IPS-20b (cell line): ENCODE measurements at regions not wholly inside any gene's neighbourhood (a gene's known extent, or its start where the extent isn't known, plus 50 kb on each side); places are given as distances from the start of the nearest gene placed in this dataset.
"Not testable (repeated sequence)": the region's sequence is repeated elsewhere in the genome, so short reads cannot be mapped to it uniquely, and the experiment has no call there.

ENCODE experiments used
- H3K27ac ChIP-seq: one replicate; pipeline ENCODE4 v1.5.1; 2013; ENCODE audit warnings: low read length
- H3K27me3 ChIP-seq: 2 replicates; pipeline ENCODE4 v1.6.1; 2013; ENCODE audit warnings: mild to moderate bottlenecking, low read length, inconsistent platforms; ENCODE audit not compliant: insufficient read depth
- H3K36me3 ChIP-seq: 2 replicates; pipeline ENCODE4 v1.6.1; 2013; ENCODE audit warnings: low read depth, mild to moderate bottlenecking, inconsistent platforms, low read length, moderate library complexity; ENCODE audit not compliant: insufficient read depth
- H3K4me1 ChIP-seq: 2 replicates; pipeline ENCODE4 v1.6.1; 2013; ENCODE audit warnings: mild to moderate bottlenecking, control low read depth, inconsistent platforms, low read length, moderate library complexity; ENCODE audit not compliant: insufficient read depth
- H3K4me3 ChIP-seq: 2 replicates; pipeline ENCODE4 v1.5.1; 2013; ENCODE audit warnings: mild to moderate bottlenecking, low read length, inconsistent platforms
- H3K9ac ChIP-seq: 2 replicates; pipeline ENCODE4 v1.6.1; 2013; ENCODE audit warnings: low read depth, mild to moderate bottlenecking, inconsistent platforms, low read length, moderate library complexity
- H3K9me3 ChIP-seq: 2 replicates; pipeline ENCODE4 v1.6.1; 2013; ENCODE audit warnings: mild to moderate bottlenecking, low read depth, low read length, inconsistent platforms; ENCODE audit not compliant: insufficient read depth

DNA sequence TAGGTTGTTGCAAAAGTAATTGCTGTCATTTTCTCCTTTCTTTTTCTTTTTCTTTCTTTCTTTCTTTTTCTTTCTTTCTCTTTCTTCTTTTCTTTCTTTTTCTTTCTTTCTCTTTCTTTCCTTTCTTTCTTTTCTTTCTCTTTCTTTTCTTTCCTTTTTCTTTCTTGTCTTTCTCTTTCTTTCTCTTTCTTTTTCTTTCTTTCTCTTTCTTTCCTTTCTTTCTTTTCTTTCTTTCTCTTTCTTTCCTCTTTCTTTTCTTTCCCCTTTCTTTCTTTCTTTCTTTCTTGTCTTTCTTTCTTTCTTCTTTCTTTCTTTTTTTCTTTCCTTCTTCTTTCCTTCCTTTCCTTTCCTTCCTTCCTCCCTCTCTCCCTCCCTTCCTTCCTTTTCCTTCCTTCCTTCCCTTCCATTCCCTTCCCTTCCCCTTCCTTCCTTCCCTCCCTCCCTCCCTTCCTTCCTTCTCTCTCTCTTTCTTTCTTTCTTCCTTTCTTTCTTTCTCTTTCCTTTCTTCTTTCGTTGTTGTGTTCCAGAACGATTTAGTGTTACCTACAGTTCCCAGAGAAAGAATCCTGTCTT, 178.9 kb downstream of the RPIA start:
- H3K27me3 ChIP-seq, result no peaks in the 10 kb centered on the region
- no peaks in the 10 kb centered on the region for H3K9me3 ChIP-seq
- H3K4me1 ChIP-seq, result peaks cover under 1% of the 10 kb centered on the region; the same call in 1 of the 2 replicates
- no peak overlapping the region for H3K27ac ChIP-seq
- H3K4me3 ChIP-seq, result no peak overlapping the region
- H3K9ac ChIP-seq, result no peak overlapping the region
- H3K36me3 ChIP-seq, result no peaks in the 10 kb centered on the region

DNA sequence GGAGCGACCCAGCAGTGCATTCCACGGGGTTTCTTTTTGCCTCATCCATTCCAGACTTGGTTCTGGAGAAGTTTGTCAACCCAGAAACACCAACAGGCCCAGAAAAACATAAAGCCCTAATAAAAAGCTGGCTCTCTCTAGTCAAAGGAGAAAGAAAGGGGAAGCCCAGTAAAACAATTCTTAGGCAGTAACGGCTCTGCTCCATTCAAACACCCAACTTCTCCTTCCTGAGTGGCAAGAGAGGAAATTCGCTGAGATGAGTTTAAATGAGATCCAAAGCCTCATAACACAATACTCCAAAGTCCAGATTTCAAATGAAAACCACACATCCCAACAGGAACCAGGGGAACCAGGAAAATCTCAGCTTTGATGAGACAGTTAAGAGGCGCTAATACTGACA, 179.9 kb downstream of the RPIA start:
- Histone ChIP-seq H3K36me3 (no peaks in the 10 kb centered on the region), H3K4me3 (no peak overlapping the region), H3K9me3 (no peaks in the 10 kb centered on the region), H3K9ac (no peak overlapping the region), H3K27me3 (no peaks in the 10 kb centered on the region), H3K27ac (no peak overlapping the region), H3K4me1 (peaks cover 5% of the 10 kb centered on the region; the same call in 1 of the 2 replicates)

DNA sequence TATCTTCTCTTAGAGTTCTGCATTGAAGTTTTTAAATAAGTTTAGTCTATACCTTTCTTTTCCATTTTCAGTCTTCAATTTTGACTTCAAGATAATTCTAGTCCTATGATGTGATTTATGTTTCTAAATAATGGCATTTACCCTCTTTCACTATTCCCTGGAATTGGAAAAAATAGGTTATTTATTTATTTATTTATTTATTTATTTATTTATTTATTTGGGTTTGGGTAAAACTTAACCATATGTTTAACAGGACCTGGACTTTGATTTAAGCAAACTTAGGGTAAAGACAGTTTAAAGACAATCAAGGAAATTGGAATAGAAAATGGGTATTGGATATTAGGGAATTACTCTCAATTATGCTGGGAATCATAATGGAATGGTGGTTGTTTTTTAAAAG, 182.1 kb downstream of the RPIA start:
- Histone ChIP-seq H3K27me3 (no peaks in the 10 kb centered on the region), H3K4me1 (peaks cover 5% of the 10 kb centered on the region; the same call in 1 of the 2 replicates), H3K36me3 (no peaks in the 10 kb centered on the region), H3K27ac (no peak overlapping the region), H3K4me3 (no peak overlapping the region), H3K9me3 (no peaks in the 10 kb centered on the region), H3K9ac (no peak overlapping the region)

DNA sequence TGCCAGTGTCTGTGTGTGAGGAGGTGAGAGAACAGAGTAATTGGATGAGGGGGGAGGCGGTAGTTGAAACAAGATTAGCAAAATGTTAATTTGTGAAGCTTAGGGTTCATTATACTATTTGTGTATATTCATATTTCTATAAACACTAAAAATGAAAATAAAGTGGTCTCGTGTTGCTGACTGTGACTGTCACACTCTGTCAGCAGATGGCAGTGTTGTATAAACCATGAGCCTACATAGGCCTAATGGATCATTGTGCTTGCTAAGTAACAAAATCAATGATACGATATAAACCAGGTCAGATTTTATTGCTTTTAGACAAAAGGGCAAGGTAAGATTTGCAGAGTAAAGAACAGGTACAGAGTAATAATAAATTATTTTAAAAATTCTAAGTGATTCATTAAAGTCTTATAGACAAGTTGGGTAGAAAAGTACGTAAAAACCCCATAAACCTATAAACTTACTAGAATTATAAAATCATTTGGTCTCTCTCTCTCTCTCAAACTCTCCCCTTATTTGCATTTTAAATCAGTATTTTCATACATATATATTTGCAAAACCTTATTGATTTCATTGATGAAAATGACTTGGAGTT, 182.7 kb downstream of the RPIA start:
- H3K36me3 ChIP-seq, result no peaks in the 10 kb centered on the region
- H3K9me3 ChIP-seq, result no peaks in the 10 kb centered on the region
- no peak overlapping the region for H3K27ac ChIP-seq
- H3K4me3 ChIP-seq, result no peak overlapping the region
- H3K9ac ChIP-seq, result no peak overlapping the region
- peaks cover 5% of the 10 kb centered on the region; the same call in 1 of the 2 replicates for H3K4me1 ChIP-seq
- no peaks in the 10 kb centered on the region for H3K27me3 ChIP-seq

DNA sequence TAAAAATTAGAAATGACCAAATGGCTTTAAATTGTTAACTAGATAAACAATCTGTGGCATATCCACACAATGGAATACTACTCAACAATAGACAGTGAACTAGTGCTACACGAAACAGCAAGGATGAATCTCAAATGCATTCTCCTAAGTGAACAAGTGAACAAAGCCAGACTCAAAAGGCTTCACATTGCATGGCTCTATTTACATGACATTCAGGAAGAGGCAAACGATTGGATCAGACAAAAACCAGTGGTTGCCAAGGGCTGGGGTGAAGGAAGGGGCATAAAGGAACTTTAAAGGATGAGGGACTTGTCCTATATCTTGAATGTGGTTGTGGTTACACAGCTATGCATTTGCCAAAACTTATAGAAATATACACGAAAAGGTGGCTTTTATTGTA, 184.3 kb downstream of the RPIA start:
- H3K27ac ChIP-seq, result no peak overlapping the region
- H3K9ac ChIP-seq, result no peak overlapping the region
- H3K4me3 ChIP-seq, result no peak overlapping the region
- H3K4me1 ChIP-seq, result peaks cover 5% of the 10 kb centered on the region; the same call in 1 of the 2 replicates
- H3K36me3 ChIP-seq, result no peaks in the 10 kb centered on the region
- no peaks in the 10 kb centered on the region for H3K9me3 ChIP-seq
- no peaks in the 10 kb centered on the region for H3K27me3 ChIP-seq

DNA sequence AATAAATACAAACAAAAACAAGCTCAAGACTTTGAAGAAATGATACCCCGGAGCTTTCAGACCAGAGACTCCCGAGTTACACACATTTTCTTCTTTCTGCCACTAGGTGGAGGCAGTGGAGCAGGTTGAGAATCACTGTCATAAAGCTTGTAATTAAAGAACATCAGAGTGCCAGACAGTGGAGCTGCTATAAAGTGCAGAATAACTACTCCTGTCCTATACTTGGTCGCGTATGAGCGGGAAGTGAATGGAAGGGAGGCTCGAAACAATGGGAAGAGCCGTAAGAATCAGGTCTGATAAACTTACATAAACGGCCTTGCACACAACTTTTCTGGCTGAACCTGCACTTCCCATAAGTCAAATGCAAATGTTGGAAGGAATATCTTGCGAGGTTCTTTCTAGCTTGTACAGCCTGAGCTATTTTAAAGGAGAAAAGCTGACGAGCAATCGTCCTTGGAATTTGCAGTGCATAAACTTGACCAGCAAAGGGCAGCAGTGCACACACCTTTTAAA, 189.0 kb downstream of the RPIA start:
- H3K4me1 ChIP-seq, result peaks cover 3% of the 10 kb centered on the region; the same call in 1 of the 2 replicates
- H3K4me3 ChIP-seq, result no peak overlapping the region
- H3K36me3 ChIP-seq, result no peaks in the 10 kb centered on the region
- H3K9me3 ChIP-seq, result no peaks in the 10 kb centered on the region
- no peak overlapping the region for H3K27ac ChIP-seq
- H3K27me3 ChIP-seq, result no peaks in the 10 kb centered on the region
- no peak overlapping the region for H3K9ac ChIP-seq

DNA sequence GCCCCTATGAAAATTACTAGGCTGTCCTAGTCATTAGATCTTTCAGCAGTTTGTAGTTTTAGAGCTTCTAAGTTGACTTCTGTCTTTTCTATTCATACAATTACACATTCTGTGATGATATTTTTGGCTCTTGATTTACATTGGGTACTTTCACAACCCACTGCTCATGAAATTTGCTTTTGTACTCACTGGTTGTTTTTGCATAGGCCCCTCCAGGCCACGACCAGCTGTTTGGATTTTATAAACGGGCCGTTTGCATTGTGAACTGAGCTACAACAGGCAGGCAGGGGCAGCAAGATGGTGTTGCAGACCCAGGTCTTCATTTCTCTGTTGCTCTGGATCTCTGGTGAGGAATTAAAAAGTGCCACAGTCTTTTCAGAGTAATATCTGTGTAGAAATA, 193.8 kb downstream of the RPIA start:
- H3K9ac ChIP-seq, result no peak overlapping the region
- H3K9me3 ChIP-seq, result no peaks in the 10 kb centered on the region
- H3K36me3 ChIP-seq, result no peaks in the 10 kb centered on the region
- no peak overlapping the region for H3K4me3 ChIP-seq
- H3K27ac ChIP-seq, result no peak overlapping the region
- H3K27me3 ChIP-seq, result no peaks in the 10 kb centered on the region
- no peaks in the 10 kb centered on the region for H3K4me1 ChIP-seq

DNA sequence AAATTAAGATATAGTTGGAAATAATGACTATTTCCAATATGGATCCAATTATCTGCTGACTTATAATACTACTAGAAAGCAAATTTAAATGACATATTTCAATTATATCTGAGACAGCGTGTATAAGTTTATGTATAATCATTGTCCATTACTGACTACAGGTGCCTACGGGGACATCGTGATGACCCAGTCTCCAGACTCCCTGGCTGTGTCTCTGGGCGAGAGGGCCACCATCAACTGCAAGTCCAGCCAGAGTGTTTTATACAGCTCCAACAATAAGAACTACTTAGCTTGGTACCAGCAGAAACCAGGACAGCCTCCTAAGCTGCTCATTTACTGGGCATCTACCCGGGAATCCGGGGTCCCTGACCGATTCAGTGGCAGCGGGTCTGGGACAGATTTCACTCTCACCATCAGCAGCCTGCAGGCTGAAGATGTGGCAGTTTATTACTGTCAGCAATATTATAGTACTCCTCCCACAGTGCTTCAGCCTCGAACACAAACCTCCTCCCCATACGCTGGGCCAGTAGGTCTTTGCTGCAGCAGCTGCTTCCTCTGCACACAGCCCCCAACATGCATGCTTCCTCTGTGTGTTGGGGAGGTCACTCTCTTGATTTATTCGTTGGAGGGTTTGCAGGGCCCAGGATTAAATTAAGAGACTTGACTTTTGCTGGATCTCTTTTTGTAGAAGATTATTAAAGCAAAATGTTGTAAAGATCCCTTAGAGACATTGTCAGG, 194.4 kb downstream of the RPIA start:
- Histone ChIP-seq H3K4me3 (no peak overlapping the region), H3K27me3 (no peaks in the 10 kb centered on the region), H3K4me1 (no peaks in the 10 kb centered on the region), H3K9ac (no peak overlapping the region), H3K9me3 (no peaks in the 10 kb centered on the region), H3K36me3 (no peaks in the 10 kb centered on the region), H3K27ac (no peak overlapping the region)

DNA sequence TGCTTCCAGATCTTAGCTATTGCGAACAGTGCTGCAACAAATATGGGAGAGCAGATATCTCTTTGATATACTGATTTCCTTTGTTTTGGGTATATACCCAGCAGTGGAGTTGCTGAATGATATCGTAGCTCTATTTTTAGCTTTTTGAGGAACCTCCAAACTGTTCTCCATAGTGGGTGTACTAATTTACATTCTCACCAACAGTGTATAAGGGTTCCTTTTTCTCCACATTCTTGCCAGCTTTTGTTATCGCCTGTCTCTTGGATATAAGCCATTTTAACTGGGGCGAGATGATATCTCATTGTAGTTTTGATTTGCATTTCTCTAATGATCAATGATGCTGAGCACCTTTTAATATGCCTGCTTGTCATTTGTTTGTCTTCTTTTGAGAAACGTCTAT, 196.0 kb downstream of the RPIA start:
- not testable (repeated sequence) for H3K9ac ChIP-seq, H3K27ac ChIP-seq, H3K36me3 ChIP-seq, H3K9me3 ChIP-seq, H3K4me1 ChIP-seq, H3K4me3 ChIP-seq, H3K27me3 ChIP-seq

DNA sequence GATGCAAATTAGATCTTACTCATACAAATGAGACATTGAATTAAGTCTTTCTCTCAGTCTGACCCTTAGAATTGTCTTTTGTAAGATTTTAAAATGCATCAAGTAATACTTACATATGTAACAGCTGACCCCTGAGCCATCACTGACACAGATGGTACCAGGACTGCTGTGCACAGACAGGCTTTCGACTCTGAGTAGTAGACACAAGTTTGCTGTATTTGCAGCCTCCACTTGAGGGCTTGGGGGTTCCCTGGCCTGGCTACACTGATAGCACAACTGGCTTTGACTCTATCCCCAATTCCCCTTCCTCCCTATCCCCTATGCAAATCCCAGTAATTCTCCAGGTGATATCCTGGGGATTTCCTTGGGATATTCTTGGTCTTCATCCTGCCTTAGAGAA, 200.7 kb downstream of the RPIA start:
- H3K36me3 ChIP-seq, result no peaks in the 10 kb centered on the region
- H3K9ac ChIP-seq, result no peak overlapping the region
- H3K27me3 ChIP-seq, result no peaks in the 10 kb centered on the region
- no peak overlapping the region for H3K27ac ChIP-seq
- H3K4me1 ChIP-seq, result no peaks in the 10 kb centered on the region
- H3K9me3 ChIP-seq, result no peaks in the 10 kb centered on the region
- no peak overlapping the region for H3K4me3 ChIP-seq

DNA sequence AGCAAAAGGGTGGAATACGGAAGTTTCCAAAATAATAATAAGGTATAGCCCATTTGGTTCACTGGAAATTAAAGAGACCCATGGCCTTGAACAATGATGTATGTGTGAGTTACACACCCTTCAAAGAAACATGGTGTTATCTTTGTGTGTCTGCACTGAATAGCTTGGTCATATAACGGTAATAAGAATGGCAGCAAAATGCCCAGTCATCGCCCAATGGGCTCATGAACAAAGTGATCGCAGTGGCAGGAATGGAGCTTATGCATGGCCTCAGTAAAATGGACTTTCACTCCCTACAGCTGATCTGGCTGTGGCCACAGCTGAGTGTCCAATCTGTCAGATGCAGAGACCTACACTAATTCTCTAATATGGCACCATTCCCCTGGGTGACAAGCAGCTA, 201.3 kb downstream of the RPIA start:
- Histone ChIP-seq H3K9me3 (no peaks in the 10 kb centered on the region), H3K27me3 (no peaks in the 10 kb centered on the region), H3K36me3 (no peaks in the 10 kb centered on the region)

DNA sequence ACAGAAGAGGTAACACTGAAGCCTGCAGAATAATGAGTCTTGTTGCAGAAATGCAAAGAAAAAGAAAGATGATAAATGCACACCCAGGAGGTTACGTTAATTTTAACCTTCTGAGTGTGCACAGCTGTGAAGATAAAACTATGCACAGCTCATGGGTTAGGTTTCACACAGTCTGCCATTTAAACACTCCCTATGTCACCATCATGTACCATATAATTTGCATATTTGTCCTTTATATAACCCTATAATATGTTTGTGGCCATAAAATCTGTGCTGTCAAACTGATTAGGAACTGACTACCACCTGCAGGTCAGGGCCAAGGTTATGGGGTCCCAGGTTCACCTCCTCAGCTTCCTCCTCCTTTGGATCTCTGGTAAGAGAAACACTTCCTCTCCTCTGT, 205.5 kb downstream of the RPIA start:
- H3K36me3 ChIP-seq, result no peaks in the 10 kb centered on the region
- H3K27me3 ChIP-seq, result no peaks in the 10 kb centered on the region
- H3K27ac ChIP-seq, result no peak overlapping the region
- H3K9me3 ChIP-seq, result no peaks in the 10 kb centered on the region
- no peak overlapping the region for H3K9ac ChIP-seq
- no peak overlapping the region for H3K4me3 ChIP-seq
- H3K4me1 ChIP-seq, result no peaks in the 10 kb centered on the region

More for the DNA sequence above, 201.3 kb downstream of the RPIA start:
- Histone ChIP-seq H3K4me1 (no peaks in the 10 kb centered on the region), H3K9ac (no peak overlapping the region), H3K27ac (no peak overlapping the region), H3K4me3 (no peak overlapping the region)
